Naive thymus-derived CD8-positive, alpha-beta T cell (primary cell): ENCODE measurements at regions not wholly inside any gene's neighbourhood (a gene's known extent, or its start where the extent isn't known, plus 50 kb on each side); places are given as distances from the start of the nearest gene placed in this dataset.

Experiments used
- ATAC-seq, 2 donors: fragments of 150-1000 bp; cut with Tn5 transposase in 1 of 2; sonication (Bioruptor Pico), chemical (Tn5 transposase) in 1 of 2; 1 replicate in 1 of 2; 2 replicates in 1 of 2; pipeline ENCODE4 v1.10.0; 2021; ENCODE audit warnings: mild to moderate bottlenecking in 2 of 2, moderate library complexity in 2 of 2
- POLR2A ChIA-PET: fragments of 350-600 bp; sonication (Branson Sonifier 250); formaldehyde crosslinking; loops from one replicate; lab custom pipeline; 2021; ENCODE audit warnings: antibody characterized with exemption; lab: Charles Lee
- DNase-seq, 10 donors: peaks; one replicate each; pipeline versions ENCODE4 v3.0.0 to v3.0.0-alpha.2; 2020 to 2022
- H3K27ac Mint-ChIP-seq, 10 donors: one replicate each; pipeline ENCODE4 v1.8.0; 2020 to 2022; ENCODE audit warnings: mild to moderate bottlenecking in 10 of 10, mixed read lengths in 10 of 10, moderate library complexity in 4 of 10, inconsistent platforms in 1 of 10
- H3K27me3 Mint-ChIP-seq, 5 donors: one replicate each; pipeline ENCODE4 v1.8.0; 2021 to 2022; ENCODE audit warnings: mixed read lengths in 5 of 5
- H3K36me3 Mint-ChIP-seq, 3 donors: one replicate each; pipeline ENCODE4 v1.8.0; 2020 to 2022; ENCODE audit warnings: mixed read lengths in 3 of 3, mild to moderate bottlenecking in 2 of 3, inconsistent platforms in 1 of 3
- H3K4me1 Mint-ChIP-seq, 4 donors: one replicate each; pipeline ENCODE4 v1.8.0; 2021 to 2022; ENCODE audit warnings: mixed read lengths in 4 of 4
- H3K4me3 Mint-ChIP-seq, 10 donors: one replicate each; pipeline ENCODE4 v1.8.0; 2020 to 2022; ENCODE audit warnings: mild to moderate bottlenecking in 10 of 10, mixed read lengths in 10 of 10, moderate library complexity in 6 of 10, inconsistent platforms in 1 of 10
- H3K9me3 Mint-ChIP-seq, 9 donors: one replicate each; pipeline ENCODE4 v1.8.0; 2020 to 2022; ENCODE audit warnings: mixed read lengths in 9 of 9, mild to moderate bottlenecking in 3 of 9, inconsistent platforms in 1 of 9, moderate library complexity in 1 of 9

DNA sequence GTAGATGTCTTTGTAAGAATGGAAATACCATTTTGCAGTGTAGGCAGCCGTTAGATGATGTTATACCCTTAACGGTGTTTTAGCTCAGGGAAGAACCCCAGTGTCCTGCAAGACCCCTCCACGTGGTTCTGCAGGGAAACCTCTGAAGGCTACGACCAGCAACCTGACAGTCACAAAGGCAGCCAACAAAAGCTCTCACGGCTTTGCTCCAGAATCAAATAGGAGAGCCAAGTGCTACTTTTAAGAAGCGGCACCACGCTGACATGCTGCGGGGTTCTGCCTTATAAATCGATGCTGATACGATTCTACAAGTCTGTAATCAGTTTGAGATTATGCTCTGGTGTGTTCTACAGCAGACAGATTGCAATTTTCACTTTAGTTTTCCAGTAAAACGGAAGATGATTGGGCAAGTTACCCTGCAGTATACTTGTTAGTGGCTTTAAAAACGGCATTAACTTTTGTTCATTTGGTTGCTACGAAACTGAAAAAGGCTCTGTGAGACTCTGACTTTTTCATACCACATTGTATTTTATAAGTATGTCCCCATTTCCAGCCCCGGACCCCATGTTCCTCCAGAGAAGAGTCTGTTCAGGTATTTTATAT is 312.9 kb downstream of the SAMD5 start:
- no peak for DNase-seq
- no peak overlapping the region for H3K27ac Mint-ChIP-seq
- H3K9me3 Mint-ChIP-seq = no peaks in the 10 kb centered on the region
- peaks cover 0 to 4% (median 0%) of the 10 kb centered on the region in 5 donors for H3K27me3 Mint-ChIP-seq
- no peak overlapping the region for H3K4me3 Mint-ChIP-seq
- no peaks in the 10 kb centered on the region for H3K36me3 Mint-ChIP-seq
- POLR2A ChIA-PET = no interaction called here
- no peaks in the 10 kb centered on the region for H3K4me1 Mint-ChIP-seq
- ATAC-seq = no peak

GRCh38 chr6:147823936-147824335 is 315.4 kb downstream of the SAMD5 start:
- POLR2A ChIA-PET = no interaction called here
- H3K27me3 Mint-ChIP-seq = peaks cover 0 to 4% (median 0%) of the 10 kb centered on the region in 5 donors
- no peaks in the 10 kb centered on the region for H3K4me1 Mint-ChIP-seq
- H3K9me3 Mint-ChIP-seq = no peaks in the 10 kb centered on the region
- no peak overlapping the region for H3K27ac Mint-ChIP-seq
- no peak for DNase-seq
- H3K4me3 Mint-ChIP-seq = no peak overlapping the region
- ATAC-seq = no peak
- H3K36me3 Mint-ChIP-seq = no peaks in the 10 kb centered on the region

DNA sequence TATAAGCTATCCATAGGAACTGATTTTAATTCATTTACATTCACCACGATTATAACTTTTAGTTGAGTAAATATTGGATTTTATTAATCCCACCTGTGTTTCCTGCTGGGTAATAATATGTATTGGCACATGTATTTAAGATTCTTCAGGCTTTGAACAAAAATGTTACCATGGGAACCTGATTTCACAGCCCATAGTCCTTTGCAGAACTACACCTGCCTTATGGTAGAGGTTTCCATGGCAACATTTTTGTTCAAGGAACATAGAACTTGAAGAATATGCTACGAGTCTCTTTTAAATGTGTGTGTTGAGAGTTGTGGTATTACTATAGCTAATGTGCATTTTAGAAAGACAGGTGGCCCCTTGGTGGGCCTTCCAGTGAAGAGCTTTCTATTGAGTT is 317.4 kb downstream of the SAMD5 start:
- ATAC-seq (no peak), DNase-seq (no peak)
- no peak overlapping the region for H3K27ac Mint-ChIP-seq
- H3K9me3 Mint-ChIP-seq = peaks cover 0 to 2% (median 0%) of the 10 kb centered on the region in 9 donors
- no peaks in the 10 kb centered on the region for H3K36me3 Mint-ChIP-seq
- POLR2A ChIA-PET = no interaction called here
- H3K4me1 Mint-ChIP-seq = no peaks in the 10 kb centered on the region
- H3K27me3 Mint-ChIP-seq = peaks cover 0 to 5% (median 0%) of the 10 kb centered on the region in 5 donors
- no peak overlapping the region for H3K4me3 Mint-ChIP-seq

DNA sequence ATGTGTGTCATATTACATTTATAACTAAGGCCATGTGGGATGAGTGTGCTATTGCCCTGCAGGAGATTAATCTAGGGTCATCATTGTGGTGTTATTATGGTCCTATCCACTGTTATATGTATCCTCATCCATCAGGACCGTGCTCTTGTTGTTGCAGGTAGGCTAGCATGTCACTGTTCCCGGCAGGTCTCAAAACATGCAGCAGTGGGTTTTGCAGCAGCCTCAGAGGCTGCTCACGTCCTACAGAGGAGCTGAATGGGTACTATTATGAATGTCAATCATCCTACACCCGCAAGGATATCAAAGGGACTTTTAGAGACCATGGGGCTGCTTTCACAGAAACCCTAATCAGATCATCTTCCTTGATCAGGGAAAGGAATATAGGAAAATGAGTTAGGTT is 318.2 kb downstream of the SAMD5 start:
- Mint-ChIP-seq H3K36me3 (no peaks in the 10 kb centered on the region), H3K4me1 (no peaks in the 10 kb centered on the region), H3K9me3 (peaks cover 0 to 2% (median 0%) of the 10 kb centered on the region in 9 donors), H3K27me3 (peaks cover 0 to 5% (median 0%) of the 10 kb centered on the region in 5 donors), H3K27ac (no peak overlapping the region), H3K4me3 (no peak overlapping the region)
- no peak for ATAC-seq
- POLR2A ChIA-PET = no interaction called here
- no peak for DNase-seq

- ATAC-seq = no peak
- Mint-ChIP-seq H3K4me3 (no peak overlapping the region), H3K9me3 (peaks cover 0 to 2% (median 0%) of the 10 kb centered on the region in 9 donors), H3K4me1 (no peaks in the 10 kb centered on the region), H3K36me3 (no peaks in the 10 kb centered on the region), H3K27me3 (peaks cover 0 to 8% (median 0%) of the 10 kb centered on the region in 5 donors), H3K27ac (no peak overlapping the region)
- POLR2A ChIA-PET = no interaction called here
- no peak for DNase-seq
Measured at GRCh38 chr6:147829418-147829817, 320.9 kb downstream of the SAMD5 start.

GRCh38 chr6:147829835-147830234 is 321.3 kb downstream of the SAMD5 start:
- H3K27ac Mint-ChIP-seq = no peak overlapping the region

GRCh38 chr6:147831356-147831755 is 322.9 kb downstream of the SAMD5 start:
- DNase-seq = no peak
- POLR2A ChIA-PET = no interaction called here
- Mint-ChIP-seq H3K4me3 (no peak overlapping the region), H3K36me3 (no peaks in the 10 kb centered on the region), H3K9me3 (peaks cover 0 to 2% (median 0%) of the 10 kb centered on the region in 9 donors), H3K27me3 (peaks cover 0 to 15% (median 4%) of the 10 kb centered on the region in 5 donors), H3K4me1 (no peaks in the 10 kb centered on the region), H3K27ac (no peak overlapping the region)
- no peak for ATAC-seq

More at GRCh38 chr6:147829835-147830234, 321.3 kb downstream of the SAMD5 start:
- Mint-ChIP-seq H3K36me3 (no peaks in the 10 kb centered on the region), H3K4me1 (no peaks in the 10 kb centered on the region), H3K9me3 (peaks cover 0 to 2% (median 0%) of the 10 kb centered on the region in 9 donors), H3K27me3 (peaks cover 0 to 8% (median 0%) of the 10 kb centered on the region in 5 donors), H3K4me3 (no peak overlapping the region)
- POLR2A ChIA-PET = no interaction called here
- ATAC-seq = no peak
- no peak for DNase-seq

- Mint-ChIP-seq H3K27ac (no peak overlapping the region), H3K27me3 (peaks cover 0 to 15% (median 4%) of the 10 kb centered on the region in 5 donors), H3K4me3 (no peak overlapping the region), H3K4me1 (no peaks in the 10 kb centered on the region), H3K9me3 (peaks cover 0 to 2% (median 0%) of the 10 kb centered on the region in 9 donors), H3K36me3 (no peaks in the 10 kb centered on the region)
- POLR2A ChIA-PET = no interaction called here
- no peak for ATAC-seq
- DNase-seq = no peak
Measured at GRCh38 chr6:147833607-147834006, 325.1 kb downstream of the SAMD5 start.

- DNase-seq (no peak), ATAC-seq (no peak)
- peaks cover 0 to 15% (median 4%) of the 10 kb centered on the region in 5 donors for H3K27me3 Mint-ChIP-seq
- no peaks in the 10 kb centered on the region for H3K4me1 Mint-ChIP-seq
- POLR2A ChIA-PET = no interaction called here
- no peak overlapping the region for H3K4me3 Mint-ChIP-seq
- peaks cover 0 to 3% (median 0%) of the 10 kb centered on the region in 9 donors for H3K9me3 Mint-ChIP-seq
- no peak overlapping the region for H3K27ac Mint-ChIP-seq
- H3K36me3 Mint-ChIP-seq = no peaks in the 10 kb centered on the region
Measured at GRCh38 chr6:147834084-147834776, 325.7 kb downstream of the SAMD5 start.

GRCh38 chr6:147837540-147837939 is 329.1 kb downstream of the SAMD5 start:
- Mint-ChIP-seq H3K4me3 (no peak overlapping the region), H3K27ac (no peak overlapping the region), H3K9me3 (peaks cover 0 to 3% (median 0%) of the 10 kb centered on the region in 9 donors), H3K27me3 (peaks cover 0 to 7% (median 2%) of the 10 kb centered on the region in 5 donors), H3K4me1 (no peaks in the 10 kb centered on the region), H3K36me3 (no peaks in the 10 kb centered on the region)
- ATAC-seq (no peak), DNase-seq (no peak)
- POLR2A ChIA-PET = no interaction called here

GRCh38 chr6:147839708-147840610 is 331.5 kb downstream of the SAMD5 start:
- H3K9me3 Mint-ChIP-seq = peaks cover 0 to 5% (median 0%) of the 10 kb centered on the region in 9 donors
- H3K4me1 Mint-ChIP-seq = no peaks in the 10 kb centered on the region
- ATAC-seq = no peak
- no peak overlapping the region for H3K4me3 Mint-ChIP-seq
- DNase-seq = no peak
- POLR2A ChIA-PET = no interaction called here
- H3K36me3 Mint-ChIP-seq = no peaks in the 10 kb centered on the region
- H3K27ac Mint-ChIP-seq = no peak overlapping the region
- peaks cover 0 to 7% (median 2%) of the 10 kb centered on the region in 5 donors for H3K27me3 Mint-ChIP-seq

GRCh38 chr6:147841547-147842148 is 333.2 kb downstream of the SAMD5 start:
- Mint-ChIP-seq H3K36me3 (no peaks in the 10 kb centered on the region), H3K9me3 (peaks cover 0 to 5% (median 0%) of the 10 kb centered on the region in 9 donors), H3K4me1 (no peaks in the 10 kb centered on the region), H3K27me3 (no peaks in the 10 kb centered on the region), H3K4me3 (no peak overlapping the region), H3K27ac (no peak overlapping the region)
- no peak for ATAC-seq
- POLR2A ChIA-PET = no interaction called here
- DNase-seq = no peak
